ENCODE measurements at regions not wholly inside any gene's neighbourhood (a gene's known extent, or its start where the extent isn't known, plus 50 kb on each side); places are given as distances from the start of the nearest gene placed in this dataset.
"Not testable (repeated sequence)": the region's sequence is repeated elsewhere in the genome, so short reads cannot be mapped to it uniquely, and the experiment has no call there.

- TF ChIP-seq, protein P1, sequence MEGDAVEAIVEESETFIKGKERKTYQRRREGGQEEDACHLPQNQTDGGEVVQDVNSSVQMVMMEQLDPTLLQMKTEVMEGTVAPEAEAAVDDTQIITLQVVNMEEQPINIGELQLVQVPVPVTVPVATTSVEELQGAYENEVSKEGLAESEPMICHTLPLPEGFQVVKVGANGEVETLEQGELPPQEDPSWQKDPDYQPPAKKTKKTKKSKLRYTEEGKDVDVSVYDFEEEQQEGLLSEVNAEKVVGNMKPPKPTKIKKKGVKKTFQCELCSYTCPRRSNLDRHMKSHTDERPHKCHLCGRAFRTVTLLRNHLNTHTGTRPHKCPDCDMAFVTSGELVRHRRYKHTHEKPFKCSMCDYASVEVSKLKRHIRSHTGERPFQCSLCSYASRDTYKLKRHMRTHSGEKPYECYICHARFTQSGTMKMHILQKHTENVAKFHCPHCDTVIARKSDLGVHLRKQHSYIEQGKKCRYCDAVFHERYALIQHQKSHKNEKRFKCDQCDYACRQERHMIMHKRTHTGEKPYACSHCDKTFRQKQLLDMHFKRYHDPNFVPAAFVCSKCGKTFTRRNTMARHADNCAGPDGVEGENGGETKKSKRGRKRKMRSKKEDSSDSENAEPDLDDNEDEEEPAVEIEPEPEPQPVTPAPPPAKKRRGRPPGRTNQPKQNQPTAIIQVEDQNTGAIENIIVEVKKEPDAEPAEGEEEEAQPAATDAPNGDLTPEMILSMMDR (IDR thresholded peaks at IDR 0.05; ENCODE audit: poor library complexity), result not testable (repeated sequence)
- not testable (repeated sequence) for TF ChIP-seq EZH2 (IDR thresholded peaks at IDR 0.05; ENCODE audit: borderline replicate concordance)
Observed at GRCh38 chr16:32120779-32121178, 132.3 kb upstream of the TP53TG3D start.

Data from hepatocyte (in vitro differentiated cells).